ENCODE measurements at regions not wholly inside any gene's neighbourhood (a gene's known extent, or its start where the extent isn't known, plus 50 kb on each side); places are given as distances from the start of the nearest gene placed in this dataset.
"Not testable (repeated sequence)": the region's sequence is repeated elsewhere in the genome, so short reads cannot be mapped to it uniquely, and the experiment has no call there.

- Mint-ChIP-seq H3K27me3 (peaks cover 27% of the 10 kb centered on the region), H3K4me3 (no peak overlapping the region), H3K27ac (no peak overlapping the region), H3K4me1 (peaks cover 4% of the 10 kb centered on the region), H3K9me3 (no peaks in the 10 kb centered on the region), H3K36me3 (no peaks in the 10 kb centered on the region)
- no peak for DNase-seq (ENCODE audit: low spot score in 2 of 2)
- no peak for ATAC-seq (ENCODE audit: low read depth)
These were observed 110.0 kb downstream of the GPX5 start for GRCh38 chr6:28635547-28636158.

GRCh38 chr6:28638787-28639430 lies 113.2 kb downstream of the GPX5 start:
- DNase-seq (ENCODE audit: low spot score in 2 of 2) (no peak), ATAC-seq (ENCODE audit: low read depth) (no peak)
- H3K4me3 Mint-ChIP-seq = no peak overlapping the region
- H3K4me1 Mint-ChIP-seq = peaks cover 4% of the 10 kb centered on the region
- no peaks in the 10 kb centered on the region for H3K36me3 Mint-ChIP-seq
- no peak overlapping the region for H3K27ac Mint-ChIP-seq
- no peaks in the 10 kb centered on the region for H3K9me3 Mint-ChIP-seq
- H3K27me3 Mint-ChIP-seq = peaks cover 24% of the 10 kb centered on the region

GRCh38 chr6:28639445-28640290 lies 114.0 kb downstream of the GPX5 start:
- not testable (repeated sequence) for DNase-seq (ENCODE audit: low spot score in 2 of 2); H3K36me3 Mint-ChIP-seq; H3K4me1 Mint-ChIP-seq; H3K27ac Mint-ChIP-seq; ATAC-seq (ENCODE audit: low read depth); H3K4me3 Mint-ChIP-seq; H3K9me3 Mint-ChIP-seq
- peaks cover 18% of the 10 kb centered on the region for H3K27me3 Mint-ChIP-seq

GRCh38 chr6:28643017-28643740 lies 117.5 kb downstream of the GPX5 start:
- DNase-seq (ENCODE audit: low spot score in 2 of 2) (no peak), ATAC-seq (ENCODE audit: low read depth) (no peak)
- Mint-ChIP-seq H3K4me1 (peaks cover 1% of the 10 kb centered on the region), H3K4me3 (no peak overlapping the region), H3K27ac (no peak overlapping the region), H3K27me3 (peaks cover 11% of the 10 kb centered on the region), H3K9me3 (no peaks in the 10 kb centered on the region), H3K36me3 (no peaks in the 10 kb centered on the region)

GRCh38 chr6:28646650-28647049 lies 121.0 kb downstream of the GPX5 start:
- DNase-seq (ENCODE audit: low spot score in 2 of 2) = no peak
- no peak for ATAC-seq (ENCODE audit: low read depth)
- Mint-ChIP-seq H3K9me3 (no peaks in the 10 kb centered on the region), H3K27ac (no peak overlapping the region), H3K4me1 (peaks cover 4% of the 10 kb centered on the region), H3K4me3 (no peak overlapping the region), H3K27me3 (peaks cover 17% of the 10 kb centered on the region), H3K36me3 (no peaks in the 10 kb centered on the region)

- Mint-ChIP-seq H3K27me3 (peaks cover 21% of the 10 kb centered on the region), H3K4me1 (peaks cover 4% of the 10 kb centered on the region), H3K4me3 (peak overlapping the region; percentile 65), H3K36me3 (no peaks in the 10 kb centered on the region), H3K9me3 (peaks cover 1% of the 10 kb centered on the region), H3K27ac (no peak overlapping the region)
- DNase-seq (ENCODE audit: low spot score in 2 of 2) = no peak
- no peak for ATAC-seq (ENCODE audit: low read depth)
These were observed 122.6 kb downstream of the GPX5 start for GRCh38 chr6:28648035-28648877.

- H3K9me3 Mint-ChIP-seq = peaks cover 1% of the 10 kb centered on the region
- H3K27ac Mint-ChIP-seq = no peak overlapping the region
- ATAC-seq (ENCODE audit: low read depth) (no peak), DNase-seq (ENCODE audit: low spot score in 2 of 2) (no peak)
- H3K27me3 Mint-ChIP-seq = peaks cover 21% of the 10 kb centered on the region
- H3K4me3 Mint-ChIP-seq = peak overlapping the region; percentile 65
- H3K4me1 Mint-ChIP-seq = peaks cover 4% of the 10 kb centered on the region
- no peaks in the 10 kb centered on the region for H3K36me3 Mint-ChIP-seq
These were observed 123.2 kb downstream of the GPX5 start for GRCh38 chr6:28648878-28649375.

GRCh38 chr6:28651161-28651560 lies 125.5 kb downstream of the GPX5 start:
- Mint-ChIP-seq H3K36me3 (no peaks in the 10 kb centered on the region), H3K9me3 (peaks cover 1% of the 10 kb centered on the region), H3K4me1 (peaks cover 4% of the 10 kb centered on the region), H3K4me3 (no peak overlapping the region), H3K27me3 (peaks cover 22% of the 10 kb centered on the region), H3K27ac (no peak overlapping the region)
- no peak for ATAC-seq (ENCODE audit: low read depth)
- no peak for DNase-seq (ENCODE audit: low spot score in 2 of 2)

- ATAC-seq (ENCODE audit: low read depth) = no peak
- H3K36me3 Mint-ChIP-seq = no peaks in the 10 kb centered on the region
- peaks cover 22% of the 10 kb centered on the region for H3K27me3 Mint-ChIP-seq
- DNase-seq (ENCODE audit: low spot score in 2 of 2) = no peak
- H3K4me3 Mint-ChIP-seq = no peak overlapping the region
- H3K4me1 Mint-ChIP-seq = peaks cover 11% of the 10 kb centered on the region
- peaks cover 1% of the 10 kb centered on the region for H3K9me3 Mint-ChIP-seq
- H3K27ac Mint-ChIP-seq = no peak overlapping the region
These were observed 128.2 kb downstream of the GPX5 start for GRCh38 chr6:28653876-28654275.

- DNase-seq (ENCODE audit: low spot score in 2 of 2) = no peak
- no peak overlapping the region for H3K27ac Mint-ChIP-seq
- H3K4me1 Mint-ChIP-seq = peaks cover 11% of the 10 kb centered on the region
- no peaks in the 10 kb centered on the region for H3K36me3 Mint-ChIP-seq
- no peak for ATAC-seq (ENCODE audit: low read depth)
- H3K27me3 Mint-ChIP-seq = peaks cover 30% of the 10 kb centered on the region
- no peak overlapping the region for H3K4me3 Mint-ChIP-seq
- peaks cover 1% of the 10 kb centered on the region for H3K9me3 Mint-ChIP-seq
These were observed 129.5 kb downstream of the GPX5 start for GRCh38 chr6:28655164-28655563.

GRCh38 chr6:28656715-28657114 lies 131.0 kb downstream of the GPX5 start:
- Mint-ChIP-seq H3K4me1 (peaks cover 11% of the 10 kb centered on the region), H3K4me3 (no peak overlapping the region), H3K27ac (no peak overlapping the region), H3K27me3 (peaks cover 23% of the 10 kb centered on the region), H3K9me3 (peaks cover 1% of the 10 kb centered on the region), H3K36me3 (no peaks in the 10 kb centered on the region)
- ATAC-seq (ENCODE audit: low read depth) = no peak
- no peak for DNase-seq (ENCODE audit: low spot score in 2 of 2)

- Mint-ChIP-seq H3K27ac (no peak overlapping the region), H3K27me3 (peaks cover 19% of the 10 kb centered on the region), H3K4me3 (peak overlapping the region; percentile 61), H3K9me3 (no peaks in the 10 kb centered on the region), H3K36me3 (no peaks in the 10 kb centered on the region), H3K4me1 (peaks cover 11% of the 10 kb centered on the region)
- ATAC-seq (ENCODE audit: low read depth) (no peak), DNase-seq (ENCODE audit: low spot score in 2 of 2) (no peak)
These were observed 131.7 kb downstream of the GPX5 start for GRCh38 chr6:28657381-28657768.

- DNase-seq (ENCODE audit: low spot score in 2 of 2) = no peak
- H3K9me3 Mint-ChIP-seq = no peaks in the 10 kb centered on the region
- no peaks in the 10 kb centered on the region for H3K36me3 Mint-ChIP-seq
- peaks cover 19% of the 10 kb centered on the region for H3K27me3 Mint-ChIP-seq
- H3K4me3 Mint-ChIP-seq = peak overlapping the region; percentile 61
- peaks cover 11% of the 10 kb centered on the region for H3K4me1 Mint-ChIP-seq
- H3K27ac Mint-ChIP-seq = peak overlapping the region; percentile 81
- ATAC-seq (ENCODE audit: low read depth) = peak; percentile 15
These were observed 132.2 kb downstream of the GPX5 start for GRCh38 chr6:28657769-28658465.

Measured in memory B cell (primary cell).